Gastrocnemius medialis (tissue), 4 donors: ENCODE measurements at regions not wholly inside any gene's neighbourhood (a gene's known extent, or its start where the extent isn't known, plus 50 kb on each side); places are given as distances from the start of the nearest gene placed in this dataset.

Experiments used
- CTCF ChIP-seq, 5 experiments: fragments of 450-650 bp in 3 of 5; fragments of 200-600 bp in 2 of 5; sonication (generic) in 2 of 5; IDR thresholded peaks in 4 of 5; conservative IDR thresholded peaks in 1 of 5; 1 replicate in 4 of 5; 2 replicates in 1 of 5; pipeline ENCODE4 v1.5.1; 2016 to 2019; ENCODE audit warnings: antibody characterized with exemption in 5 of 5, mild to moderate bottlenecking in 3 of 5, moderate library complexity in 3 of 5
- POLR2A ChIP-seq, 2 donors: fragments of 450-650 bp; IDR thresholded peaks; one replicate each; pipeline ENCODE4 v1.6.1; 2017; ENCODE audit warnings: antibody characterized with exemption in 2 of 2, mild to moderate bottlenecking in 2 of 2, moderate library complexity in 2 of 2

GRCh38 chr14:53367644-53368026 is 214.5 kb upstream of the DDHD1 start:
- TF ChIP-seq POLR2A (IDR thresholded peaks at IDR 0.05) (no peak), CTCF (IDR thresholded peaks at IDR 0.05 in 4 of 5, conservative IDR thresholded peaks at IDR 0.05 in 1 of 5) (no peak)
